Occipital lobe (tissue), 1 donor: ENCODE measurements at regions not wholly inside any gene's neighbourhood (a gene's known extent, or its start where the extent isn't known, plus 50 kb on each side); places are given as distances from the start of the nearest gene placed in this dataset.
"Not testable (repeated sequence)": the region's sequence is repeated elsewhere in the genome, so short reads cannot be mapped to it uniquely, and the experiment has no call there.

Source experiments
- DNase-seq: peaks from one replicate; lab custom pipeline; 2025; lab: John Stamatoyannopoulos, UW

DNA sequence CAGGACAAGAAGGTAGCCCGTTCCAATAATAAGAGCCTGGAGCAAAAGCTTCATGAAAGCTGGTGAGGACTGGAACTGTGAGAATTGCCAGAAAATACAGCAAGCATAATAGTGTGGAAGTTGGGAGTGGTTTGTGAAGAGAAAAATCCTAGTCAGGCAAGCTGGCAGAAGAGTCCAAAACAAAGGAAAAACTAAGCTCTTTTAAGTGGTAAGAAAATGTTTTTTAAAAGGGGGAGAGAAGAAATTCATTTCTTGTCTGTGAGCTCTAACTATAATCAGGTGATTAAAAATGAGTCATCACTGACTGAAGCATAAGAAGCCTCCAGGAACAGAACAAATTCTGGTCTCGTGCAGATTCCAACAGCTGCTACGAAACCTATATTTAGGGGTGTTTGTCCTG lies 102.6 kb downstream of the CAAP1 start:
- DNase-seq, result no peak

DNA sequence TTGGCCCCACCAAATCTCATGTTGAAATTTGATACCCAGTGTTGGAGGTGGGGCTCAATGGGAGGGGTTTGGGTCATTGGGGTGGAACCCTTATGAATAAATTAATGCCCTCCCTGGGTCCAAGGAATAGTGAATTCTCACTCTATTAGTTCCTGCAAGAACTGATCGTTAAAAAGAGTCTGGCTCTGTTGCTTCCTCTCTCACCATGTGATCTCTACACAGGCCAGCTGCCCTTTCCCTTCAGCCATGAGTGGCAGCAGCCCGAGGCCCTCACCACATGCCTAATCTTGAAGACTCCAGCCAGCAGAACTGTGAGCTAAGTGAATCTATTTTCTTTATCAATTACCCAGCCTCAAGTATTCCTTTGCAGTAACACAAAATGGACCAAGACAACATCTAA lies 106.0 kb downstream of the CAAP1 start:
- DNase-seq, result no peak

DNA sequence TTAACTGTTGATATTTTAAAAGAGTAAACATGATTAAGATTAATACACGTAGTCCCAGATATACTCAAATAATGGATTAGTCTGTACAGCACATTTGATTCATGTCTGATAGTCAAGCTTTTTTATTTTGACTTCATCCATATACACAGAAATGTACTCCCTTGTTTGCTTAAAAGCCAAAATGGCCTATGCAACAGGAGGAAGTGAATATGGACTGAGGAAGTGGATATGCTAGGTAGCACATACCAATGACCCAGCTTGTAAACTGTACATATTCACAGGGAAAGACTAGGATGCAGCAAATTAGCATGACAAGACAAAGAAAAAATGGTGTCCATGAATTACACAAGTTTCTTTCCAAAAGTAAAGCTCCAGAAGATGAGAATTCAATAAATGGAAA lies 109.7 kb downstream of the CAAP1 start:
- DNase-seq, result no peak

DNA sequence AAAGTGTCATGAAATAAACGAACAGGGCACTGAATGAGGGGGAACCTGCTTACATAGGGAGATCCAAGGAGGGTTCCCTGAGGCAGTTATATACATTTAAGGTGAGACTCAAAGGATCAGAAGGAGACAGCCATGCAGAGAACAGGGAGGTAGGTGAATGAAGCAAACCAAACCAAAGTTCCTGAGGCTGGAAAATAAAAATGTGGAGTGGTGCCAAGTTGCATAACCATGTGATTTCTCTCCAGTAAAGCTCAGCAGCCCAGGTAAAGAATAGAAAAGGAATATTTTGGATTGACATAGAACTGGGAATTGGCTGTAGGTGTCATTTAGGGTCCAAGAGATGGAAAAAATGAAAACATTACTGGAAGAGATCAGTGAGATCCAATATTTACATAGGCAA lies 110.7 kb downstream of the CAAP1 start:
- no peak for DNase-seq

DNA sequence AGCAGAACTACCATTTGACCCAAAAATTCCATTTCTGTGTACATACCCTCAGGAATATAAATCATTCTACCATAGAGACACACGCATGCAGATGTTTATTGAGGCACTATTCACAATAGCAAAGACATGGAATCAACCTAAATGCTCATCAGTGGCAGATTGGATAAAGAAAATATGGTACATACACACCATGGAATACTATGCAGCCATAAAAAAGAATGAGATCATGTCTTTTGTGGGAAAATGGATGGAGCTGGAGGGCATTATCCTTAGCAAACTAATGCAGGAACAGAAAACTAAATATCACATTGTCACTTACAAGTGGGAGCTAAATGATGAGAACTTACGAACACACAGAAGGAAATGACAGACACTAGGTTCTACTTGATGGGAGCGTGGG lies 112.3 kb downstream of the CAAP1 start:
- DNase-seq, result not testable (repeated sequence)

DNA sequence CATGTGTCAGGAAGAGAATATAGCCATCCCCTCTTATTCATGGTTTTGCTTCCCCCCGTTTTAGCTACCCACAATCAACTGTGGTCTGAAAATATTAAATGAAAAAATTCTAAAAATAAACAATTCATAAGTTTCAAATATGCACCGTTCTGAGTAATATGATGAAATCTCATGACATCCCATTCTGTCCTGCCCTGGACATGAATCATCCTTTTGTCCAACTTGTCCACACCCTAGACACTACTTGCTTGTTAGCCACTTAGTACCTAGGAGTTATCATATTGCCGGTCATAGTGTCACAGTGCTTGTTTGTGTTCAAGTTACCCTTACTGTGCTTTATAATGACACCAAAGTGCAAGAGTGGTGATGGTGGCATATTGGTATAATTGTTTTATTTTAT lies 113.5 kb downstream of the CAAP1 start:
- DNase-seq, result no peak

DNA sequence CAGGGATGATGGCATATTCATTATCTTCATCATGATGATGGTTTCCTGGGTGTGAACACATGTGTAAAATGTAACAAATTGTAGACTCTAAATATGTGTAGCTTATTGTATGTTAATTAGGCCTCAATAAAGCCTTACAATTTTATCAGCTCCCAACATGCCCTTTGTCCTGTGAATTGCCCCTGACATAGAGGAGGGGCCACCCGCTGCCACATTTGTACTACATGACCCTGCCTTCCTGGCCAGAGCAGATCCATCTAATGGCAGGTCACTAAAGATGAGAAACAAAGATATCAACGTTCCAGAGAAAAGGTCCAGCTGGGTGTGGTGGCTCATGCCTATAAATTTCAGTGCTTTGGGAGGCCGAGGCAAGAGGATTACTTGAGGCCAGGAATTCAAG lies 117.2 kb downstream of the CAAP1 start:
- no peak for DNase-seq

DNA sequence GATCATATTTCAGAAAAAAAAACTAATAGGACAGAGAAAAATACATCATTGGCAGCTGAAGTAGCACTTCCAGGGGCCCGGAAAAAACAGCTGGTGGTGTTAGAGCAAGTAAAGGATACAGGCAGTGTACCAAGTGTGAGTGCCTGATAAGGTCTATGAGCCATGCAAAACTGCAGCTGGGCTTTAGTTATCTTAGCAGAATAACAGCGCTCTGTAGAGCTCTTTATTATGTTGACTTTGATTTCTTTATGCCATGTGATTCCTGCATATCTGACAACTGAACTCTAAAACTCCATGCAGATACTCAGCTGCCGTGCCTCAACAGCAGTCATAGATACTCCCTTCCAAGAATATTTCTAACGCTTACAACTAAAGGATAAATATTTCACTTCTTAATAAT lies 119.5 kb downstream of the CAAP1 start:
- DNase-seq, result no peak

DNA sequence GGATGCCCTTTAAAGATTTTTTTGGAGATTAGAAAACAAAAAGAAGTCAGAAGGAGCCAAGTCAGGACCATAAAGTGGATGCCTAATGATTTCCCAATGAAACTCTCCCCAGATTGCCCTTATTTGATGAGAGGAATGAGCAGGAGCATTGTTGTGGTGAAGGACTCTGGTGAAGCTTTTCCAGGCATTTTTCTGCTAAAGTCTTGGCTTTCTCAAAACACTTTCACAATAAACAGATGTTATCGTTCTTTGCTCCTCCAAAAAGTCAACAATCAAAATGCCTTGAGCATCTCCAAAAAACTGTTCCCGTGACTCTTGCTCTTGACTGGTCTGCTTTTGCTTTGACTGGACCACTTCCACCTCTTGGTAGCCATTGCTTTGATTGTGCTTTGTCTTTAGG lies 121.8 kb downstream of the CAAP1 start:
- no peak for DNase-seq

DNA sequence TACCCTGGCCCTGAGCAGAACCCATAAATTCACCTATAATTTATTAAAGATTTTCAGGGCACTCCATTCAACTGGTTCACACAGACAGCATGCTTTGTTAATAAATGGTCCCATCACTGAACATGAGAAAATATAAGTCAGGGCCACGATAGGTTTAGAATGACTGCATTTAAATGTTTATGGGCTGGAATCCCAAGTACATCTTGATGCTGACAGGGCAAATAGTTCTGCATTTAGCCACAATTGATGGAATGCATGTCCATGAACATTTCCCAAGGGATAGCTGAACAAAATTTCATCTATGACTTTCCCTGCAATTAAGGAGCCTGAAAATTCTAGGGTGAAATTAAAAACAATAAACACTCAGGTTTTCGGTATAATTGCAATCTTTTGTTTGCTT lies 124.5 kb downstream of the CAAP1 start:
- DNase-seq, result no peak

DNA sequence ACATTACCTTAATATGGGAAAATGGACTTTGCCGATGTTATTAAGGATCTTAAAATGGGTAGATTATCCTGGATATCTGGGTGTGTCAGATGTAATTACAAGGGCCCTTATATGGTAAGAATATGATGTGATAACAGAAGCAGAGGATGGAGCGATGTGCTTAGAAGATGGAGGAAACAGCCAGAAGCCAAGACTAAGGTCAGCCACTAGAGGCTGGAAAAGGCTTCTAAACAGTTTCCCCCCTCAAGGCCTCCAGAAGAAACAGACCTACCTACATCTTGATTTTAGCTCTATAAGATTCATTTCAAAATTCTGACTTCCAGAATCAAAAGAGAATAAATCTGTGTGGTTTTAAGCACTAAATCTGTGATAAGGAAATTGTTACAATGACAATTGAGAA lies 131.9 kb downstream of the CAAP1 start:
- DNase-seq, result no peak

DNA sequence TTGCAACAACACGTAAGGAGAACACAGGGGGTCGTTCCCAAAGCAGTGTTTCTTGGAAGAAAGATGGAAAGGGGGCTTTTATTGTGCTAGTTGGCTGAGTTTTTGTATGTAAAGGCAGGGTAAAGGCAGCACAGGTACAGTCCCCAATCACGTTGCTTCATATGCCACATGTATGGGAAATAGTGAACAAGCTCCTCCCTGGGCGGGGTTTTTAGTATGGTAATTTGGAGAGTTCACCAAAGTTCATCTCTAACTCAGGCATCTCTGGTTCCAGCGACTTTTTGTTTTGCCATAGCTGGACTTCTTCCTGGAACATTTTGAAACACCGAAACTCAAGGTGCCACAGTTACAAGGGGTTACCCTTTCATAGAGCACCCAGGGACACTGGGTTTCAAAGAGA lies 133.9 kb downstream of the CAAP1 start:
- DNase-seq, result no peak

DNA sequence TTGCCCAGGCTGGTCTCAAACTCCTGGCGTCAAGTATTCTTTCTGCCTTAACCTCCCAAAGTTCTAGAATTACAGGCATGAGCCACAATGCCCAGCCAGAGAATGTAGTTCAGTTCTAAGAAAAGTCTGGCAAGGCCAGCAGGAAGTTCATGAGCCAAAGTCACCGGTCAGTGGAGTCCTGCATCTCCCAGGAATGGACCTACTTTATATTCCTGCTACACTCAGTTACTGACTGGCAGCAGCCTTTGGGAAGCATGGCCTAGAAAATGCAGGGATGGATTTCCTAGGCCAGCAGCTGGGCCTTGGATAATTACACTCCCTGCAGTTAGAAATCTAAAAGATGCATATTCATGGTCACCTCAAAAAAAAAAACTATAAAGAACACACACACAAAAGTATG lies 135.7 kb downstream of the CAAP1 start:
- no peak for DNase-seq

DNA sequence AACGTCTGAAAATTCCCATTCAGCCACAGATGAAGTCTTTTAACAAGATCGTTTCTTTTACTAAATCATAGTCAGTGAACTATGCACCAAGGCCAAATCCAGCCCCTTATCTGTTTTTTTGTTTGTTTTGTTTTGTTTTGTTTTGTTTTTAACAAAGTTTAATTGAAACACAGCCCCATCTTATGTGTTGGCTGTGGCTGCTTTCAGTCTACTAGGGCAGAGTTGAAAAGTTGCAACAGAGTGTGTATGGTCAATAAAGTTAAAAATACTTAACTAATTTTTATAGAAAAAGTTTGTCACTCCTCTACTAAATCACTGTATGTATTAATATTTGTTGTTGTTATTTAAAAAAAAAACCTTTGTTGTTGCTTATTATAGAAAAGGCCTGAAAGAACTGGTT lies 137.1 kb downstream of the CAAP1 start:
- DNase-seq, result no peak

DNA sequence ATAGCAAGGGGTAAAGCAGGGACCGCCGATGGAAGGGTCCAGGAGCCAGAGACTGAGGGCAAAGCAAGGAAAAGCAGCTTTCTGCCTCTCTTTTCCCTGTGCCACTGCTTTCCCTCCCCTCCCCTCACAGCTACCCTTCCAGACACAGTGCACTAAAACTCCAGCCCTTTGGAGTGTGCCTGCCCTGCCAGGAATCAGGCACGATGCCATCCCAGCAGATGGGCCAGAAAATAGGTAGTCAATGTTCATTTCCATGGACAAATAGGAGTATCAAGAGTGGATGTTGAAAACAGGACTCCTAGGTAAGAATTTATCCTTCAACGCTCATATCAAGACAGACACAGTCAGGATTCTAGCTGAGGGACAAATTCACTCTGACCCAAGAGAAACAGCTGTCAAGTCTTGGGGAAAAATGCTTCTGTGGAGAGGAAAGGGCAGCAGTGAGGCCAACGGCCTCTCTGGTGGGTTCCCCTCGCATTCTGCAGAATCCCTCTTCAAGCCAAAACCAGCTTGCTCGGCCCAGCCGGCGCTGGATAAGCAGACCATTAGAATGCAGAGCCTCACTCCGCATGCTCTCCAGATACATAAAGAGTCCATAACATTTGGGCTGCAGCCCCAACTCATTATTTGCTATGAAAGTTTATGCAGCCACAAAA lies 138.0 kb downstream of the CAAP1 start:
- no peak for DNase-seq

DNA sequence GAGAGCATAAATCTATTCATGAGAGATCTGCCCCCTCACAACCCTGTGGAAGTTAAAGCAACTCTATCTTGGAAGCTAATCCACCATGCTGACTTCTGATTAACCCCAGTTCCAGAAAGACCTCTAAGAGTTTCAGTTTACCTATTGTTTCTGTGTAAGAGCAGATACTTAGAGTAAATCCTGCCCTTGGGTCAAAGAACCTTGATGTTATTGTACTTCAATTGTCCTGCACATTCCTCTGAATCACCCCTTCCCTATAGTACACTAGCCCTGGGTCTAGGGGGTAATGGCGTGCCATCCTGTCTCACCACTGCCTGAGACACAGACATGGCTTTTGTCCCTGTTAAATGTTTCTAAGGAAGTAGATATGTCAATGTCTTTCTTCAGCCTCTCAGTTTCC lies 138.6 kb downstream of the CAAP1 start:
- DNase-seq, result no peak

DNA sequence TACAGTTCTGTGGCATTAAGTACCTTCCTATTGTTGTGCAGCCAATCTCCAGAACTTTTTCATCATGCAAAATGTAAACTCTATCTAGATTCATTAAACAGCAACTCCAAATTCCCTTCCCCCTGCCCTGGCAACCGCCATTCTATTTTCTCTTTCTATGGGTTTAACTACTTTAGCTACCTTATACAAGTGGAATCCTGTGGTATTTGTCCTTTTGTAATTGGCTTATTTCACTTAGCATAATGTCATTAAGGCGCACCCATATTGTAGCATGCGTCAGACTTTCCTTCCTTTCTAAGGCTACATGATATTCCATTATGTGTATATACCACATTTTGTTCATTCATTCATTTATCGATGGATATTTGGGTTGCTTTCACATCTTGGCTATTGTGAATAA lies 142.4 kb downstream of the CAAP1 start:
- no peak for DNase-seq

DNA sequence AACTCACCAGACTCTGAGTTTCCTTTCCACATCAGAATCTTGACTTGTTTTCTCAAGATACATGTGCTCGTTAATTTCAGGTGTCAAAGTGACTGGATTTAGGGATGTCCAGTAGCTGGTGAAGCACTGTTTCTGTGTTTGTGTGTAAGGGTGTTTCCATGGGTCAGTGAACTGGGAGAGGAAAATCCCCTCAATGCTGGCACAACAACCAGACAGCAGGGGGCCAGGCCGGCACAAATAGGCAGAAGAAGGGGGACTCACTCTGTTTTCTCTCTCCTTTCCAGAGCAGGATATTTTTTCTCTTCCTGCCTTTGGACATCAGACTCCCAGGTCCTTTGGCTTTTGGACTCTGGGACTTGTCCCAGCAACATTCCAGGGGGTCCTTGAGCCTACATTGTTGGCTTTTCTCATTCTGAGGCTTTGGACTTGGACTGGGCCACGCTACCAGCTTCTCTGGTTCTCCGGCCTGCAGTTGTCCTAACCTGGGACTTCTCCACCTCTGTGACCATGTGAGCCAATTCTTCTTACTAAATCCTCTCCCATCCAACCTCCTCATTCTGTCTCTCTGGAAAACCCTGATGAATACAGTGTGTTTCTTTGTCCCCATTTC lies 144.0 kb downstream of the CAAP1 start:
- DNase-seq, result no peak

DNA sequence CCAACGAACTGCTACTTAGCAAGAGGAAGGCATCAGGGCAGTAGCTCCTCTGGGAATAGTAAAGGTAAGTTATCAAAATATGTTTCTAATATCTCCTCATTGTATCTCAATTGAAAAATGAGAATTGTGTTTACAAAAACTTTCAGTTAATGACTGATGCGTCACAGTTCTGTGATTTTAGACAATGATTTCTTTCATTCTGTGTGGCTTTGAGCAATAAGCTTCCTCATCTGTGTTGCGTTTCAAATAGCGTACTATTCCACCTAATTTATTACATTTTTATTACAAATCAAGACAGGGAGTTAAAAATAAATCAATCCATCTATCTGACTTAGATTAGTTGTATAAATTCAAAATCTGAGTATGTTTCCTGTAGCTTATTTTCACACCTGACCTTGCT lies 145.0 kb downstream of the CAAP1 start:
- DNase-seq, result no peak

DNA sequence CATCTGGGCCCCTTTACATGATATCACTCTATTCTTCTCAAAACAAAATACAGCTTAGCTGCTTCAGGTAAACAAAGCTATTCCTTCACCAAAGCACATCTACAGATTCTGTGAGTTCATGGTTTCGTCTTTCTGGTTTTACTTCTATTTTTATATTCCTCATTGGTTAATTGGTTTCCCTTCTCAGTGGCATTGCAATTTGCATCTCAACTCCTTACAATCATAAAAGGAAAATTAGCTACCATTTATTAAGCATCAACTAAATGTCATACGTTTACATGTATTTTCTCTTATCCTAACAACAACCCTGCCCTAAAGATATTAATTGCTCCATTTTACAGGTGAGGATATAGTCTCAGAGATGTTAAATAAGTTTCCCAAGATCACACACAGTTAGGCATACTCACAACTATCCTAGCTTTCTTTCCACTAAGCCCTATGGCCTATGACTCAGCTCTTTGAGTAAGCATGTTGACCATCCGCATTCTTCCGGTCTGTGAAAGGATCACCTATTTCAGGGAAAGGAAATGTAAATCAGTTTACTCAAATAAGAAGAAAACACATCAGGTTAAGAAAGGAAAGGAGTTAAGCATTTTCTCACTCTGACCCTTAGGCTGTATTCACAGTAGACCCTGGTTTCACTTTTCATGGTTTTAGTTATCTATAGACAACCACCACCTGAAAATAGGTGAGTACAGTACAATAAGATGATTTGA lies 146.1 kb downstream of the CAAP1 start:
- no peak for DNase-seq

DNA sequence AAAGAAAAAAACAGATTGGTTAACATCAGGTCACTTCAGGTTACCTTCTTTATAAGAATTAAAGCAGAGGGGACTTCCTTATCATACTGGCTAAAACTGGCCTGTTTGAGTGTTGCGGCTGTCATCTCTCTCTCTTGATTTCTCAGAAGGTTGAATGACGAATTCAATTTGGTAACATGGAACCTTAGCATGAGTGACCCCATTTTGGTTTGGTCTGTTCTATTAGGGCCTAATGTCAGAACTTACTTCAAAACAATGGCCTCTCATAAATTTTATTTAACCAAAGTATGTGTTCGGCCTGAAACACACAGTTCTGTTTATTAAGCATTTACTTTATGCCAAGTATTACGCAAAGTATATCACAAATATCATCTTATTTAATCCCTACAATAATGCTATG lies 147.5 kb downstream of the CAAP1 start:
- DNase-seq, result no peak

DNA sequence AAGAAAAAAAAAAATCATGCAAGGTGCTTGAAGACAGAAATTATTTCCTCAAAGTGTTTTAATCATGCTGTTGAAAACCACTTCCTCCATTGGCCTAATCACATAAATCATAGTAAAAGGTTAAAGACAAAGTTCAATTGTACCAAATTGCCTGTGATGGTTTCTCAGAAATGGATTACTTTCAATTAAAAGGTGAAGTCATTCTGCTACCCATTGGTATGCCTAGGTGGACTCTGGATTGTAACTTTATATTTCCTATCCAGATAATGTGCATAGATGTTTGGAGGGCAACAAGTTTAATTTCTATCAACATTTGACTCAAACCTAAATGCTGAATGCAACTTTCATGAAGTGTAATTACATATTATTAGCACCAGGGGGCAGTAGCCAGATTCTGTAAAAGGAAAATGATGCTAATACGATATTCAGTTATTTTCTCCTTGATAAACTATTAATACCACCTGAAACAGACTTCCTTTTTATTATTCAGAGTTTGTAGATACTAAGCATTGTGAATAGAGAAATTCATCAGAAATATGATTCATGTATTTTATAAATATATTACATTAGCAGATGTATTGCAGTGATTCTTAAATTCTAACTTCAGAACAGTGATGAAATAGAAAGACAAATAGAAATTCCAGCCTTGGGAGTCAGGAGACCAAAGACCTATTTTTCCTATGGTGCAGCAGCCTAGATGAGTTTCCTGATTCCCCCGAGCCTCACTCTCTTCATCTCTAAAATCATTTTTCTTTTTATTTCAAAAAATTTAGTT lies 148.2 kb downstream of the CAAP1 start:
- no peak for DNase-seq
